ENCODE measurements at regions not wholly inside any gene's neighbourhood (a gene's known extent, or its start where the extent isn't known, plus 50 kb on each side); places are given as distances from the start of the nearest gene placed in this dataset.

DNA sequence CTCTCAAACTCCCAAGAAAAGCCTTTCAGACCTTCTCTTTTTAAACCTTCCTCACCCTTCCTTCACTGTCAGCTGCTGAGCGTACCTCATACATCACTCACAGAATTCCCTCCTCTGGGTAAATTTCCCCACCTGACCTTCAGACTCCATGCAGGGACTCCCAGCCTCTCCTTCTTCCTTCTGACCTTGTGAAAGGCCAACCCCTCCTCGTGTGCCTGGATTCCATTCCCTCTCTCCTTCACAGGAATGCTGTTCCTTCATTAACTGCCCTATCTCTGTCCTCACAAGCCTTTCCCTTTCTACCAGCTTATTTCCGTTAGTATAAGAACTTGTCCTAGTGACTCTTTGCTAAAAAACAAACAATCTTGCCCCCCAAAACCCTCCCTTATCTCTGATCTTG lies 69.7 kb upstream of the MME start:
- Histone ChIP-seq H3K36me3 (no peaks in the 10 kb centered on the region), H3K4me1 (no peaks in the 10 kb centered on the region), H3K27ac (no peak overlapping the region), H3K27me3 (no peaks in the 10 kb centered on the region), H3K4me3 (no peak overlapping the region), H3K9me3 (no peaks in the 10 kb centered on the region)
- TF ChIP-seq, protein P1, sequence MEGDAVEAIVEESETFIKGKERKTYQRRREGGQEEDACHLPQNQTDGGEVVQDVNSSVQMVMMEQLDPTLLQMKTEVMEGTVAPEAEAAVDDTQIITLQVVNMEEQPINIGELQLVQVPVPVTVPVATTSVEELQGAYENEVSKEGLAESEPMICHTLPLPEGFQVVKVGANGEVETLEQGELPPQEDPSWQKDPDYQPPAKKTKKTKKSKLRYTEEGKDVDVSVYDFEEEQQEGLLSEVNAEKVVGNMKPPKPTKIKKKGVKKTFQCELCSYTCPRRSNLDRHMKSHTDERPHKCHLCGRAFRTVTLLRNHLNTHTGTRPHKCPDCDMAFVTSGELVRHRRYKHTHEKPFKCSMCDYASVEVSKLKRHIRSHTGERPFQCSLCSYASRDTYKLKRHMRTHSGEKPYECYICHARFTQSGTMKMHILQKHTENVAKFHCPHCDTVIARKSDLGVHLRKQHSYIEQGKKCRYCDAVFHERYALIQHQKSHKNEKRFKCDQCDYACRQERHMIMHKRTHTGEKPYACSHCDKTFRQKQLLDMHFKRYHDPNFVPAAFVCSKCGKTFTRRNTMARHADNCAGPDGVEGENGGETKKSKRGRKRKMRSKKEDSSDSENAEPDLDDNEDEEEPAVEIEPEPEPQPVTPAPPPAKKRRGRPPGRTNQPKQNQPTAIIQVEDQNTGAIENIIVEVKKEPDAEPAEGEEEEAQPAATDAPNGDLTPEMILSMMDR (IDR thresholded peaks at IDR 0.05): no peak
- no peak for DNase-seq (ENCODE audit: low spot score in 2 of 2)
- intact Hi-C loops (cut with DNase I): no loop called here

DNA sequence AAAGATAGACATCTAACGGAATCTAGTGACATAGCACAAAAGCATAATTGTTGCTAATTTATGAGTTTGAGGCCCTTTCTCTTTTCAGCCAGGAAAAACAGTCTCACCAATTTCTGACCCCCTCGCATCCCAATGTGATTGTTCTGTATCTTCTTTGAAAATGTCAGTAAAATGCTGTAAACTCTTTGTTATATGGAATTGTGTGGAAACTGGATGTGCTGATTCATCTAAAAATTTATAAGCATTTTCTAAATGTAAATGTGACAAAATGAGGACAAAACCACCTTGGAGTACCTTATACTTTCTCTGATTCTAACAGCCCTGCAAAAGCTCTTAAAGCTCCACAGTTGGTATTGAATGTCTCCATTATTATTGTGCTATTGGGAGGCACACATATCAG lies 70.9 kb upstream of the MME start:
- DNase-seq (ENCODE audit: low spot score in 2 of 2): no peak
- Histone ChIP-seq H3K4me1 (no peaks in the 10 kb centered on the region), H3K4me3 (no peak overlapping the region), H3K36me3 (no peaks in the 10 kb centered on the region), H3K9me3 (no peaks in the 10 kb centered on the region), H3K27ac (no peak overlapping the region), H3K27me3 (no peaks in the 10 kb centered on the region)
- intact Hi-C loops (cut with DNase I): no loop called here
- TF ChIP-seq, protein P1 (IDR thresholded peaks at IDR 0.05): no peak

DNA sequence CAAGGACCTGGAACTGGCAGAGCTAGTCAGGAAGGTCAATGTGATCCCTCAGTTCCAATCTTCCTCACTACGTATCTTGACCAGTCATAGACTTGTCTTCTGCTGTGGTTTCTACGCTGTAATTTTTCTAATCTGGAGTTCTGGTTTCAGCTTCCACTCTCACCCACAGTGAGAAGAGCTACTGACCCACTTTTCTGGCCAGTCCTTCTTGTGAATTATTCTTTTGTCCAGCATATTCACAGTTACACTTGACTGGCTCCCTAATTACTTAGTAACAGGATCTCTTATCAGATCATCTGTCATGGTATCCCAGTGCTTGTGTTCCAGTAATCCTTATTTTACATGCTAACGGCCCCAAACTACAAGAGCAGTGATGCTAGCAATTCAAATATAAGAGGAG lies 72.4 kb upstream of the MME start:
- TF ChIP-seq, protein P1 (IDR thresholded peaks at IDR 0.05): no peak
- H3K36me3 ChIP-seq: no peaks in the 10 kb centered on the region
- H3K27ac ChIP-seq: no peak overlapping the region
- H3K9me3 ChIP-seq: no peaks in the 10 kb centered on the region
- no peaks in the 10 kb centered on the region for H3K27me3 ChIP-seq
- intact Hi-C loops (cut with DNase I): no loop called here
- no peaks in the 10 kb centered on the region for H3K4me1 ChIP-seq
- DNase-seq (ENCODE audit: low spot score in 2 of 2): no peak
- no peak overlapping the region for H3K4me3 ChIP-seq

DNA sequence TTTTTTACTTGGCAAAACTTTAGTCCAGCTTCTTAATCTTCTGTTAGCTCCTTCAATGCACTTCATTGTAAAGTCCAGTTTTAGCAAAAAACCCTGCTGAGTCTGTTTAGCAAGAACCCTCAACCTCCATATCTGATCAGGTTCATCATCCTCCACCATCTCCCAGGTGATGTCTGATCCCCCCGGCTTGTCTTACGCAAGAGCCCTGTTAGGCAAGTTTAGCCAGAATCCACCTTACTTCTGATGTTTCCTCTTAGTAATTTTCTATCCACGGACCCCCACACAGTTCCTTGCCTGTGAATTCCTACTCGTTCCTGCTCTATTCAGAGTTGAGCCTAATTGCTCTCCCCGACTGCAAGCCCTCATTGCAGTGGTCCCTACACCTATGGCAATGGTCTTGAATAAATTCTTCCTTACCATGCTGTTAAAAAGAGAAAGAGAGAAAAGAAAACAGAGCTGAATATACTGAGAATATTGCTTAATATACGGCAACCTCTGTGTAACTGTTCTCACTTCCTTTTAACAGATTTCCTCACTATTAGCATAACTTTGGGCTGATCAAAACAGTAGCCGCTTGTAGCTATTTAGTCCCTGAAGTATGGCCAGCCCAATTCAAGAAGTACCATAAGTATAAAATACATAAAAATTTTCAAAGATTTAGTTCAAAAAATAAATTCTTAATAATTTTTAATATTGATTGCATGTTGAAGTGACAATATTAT lies 78.7 kb upstream of the MME start:
- Histone ChIP-seq H3K4me3 (no peak overlapping the region), H3K27me3 (no peaks in the 10 kb centered on the region), H3K27ac (no peak overlapping the region), H3K36me3 (no peaks in the 10 kb centered on the region), H3K9me3 (no peaks in the 10 kb centered on the region), H3K4me1 (no peaks in the 10 kb centered on the region)
- TF ChIP-seq, protein P1 (IDR thresholded peaks at IDR 0.05): no peak
- intact Hi-C loops (cut with DNase I): no loop called here
- DNase-seq (ENCODE audit: low spot score in 2 of 2): no peak

DNA sequence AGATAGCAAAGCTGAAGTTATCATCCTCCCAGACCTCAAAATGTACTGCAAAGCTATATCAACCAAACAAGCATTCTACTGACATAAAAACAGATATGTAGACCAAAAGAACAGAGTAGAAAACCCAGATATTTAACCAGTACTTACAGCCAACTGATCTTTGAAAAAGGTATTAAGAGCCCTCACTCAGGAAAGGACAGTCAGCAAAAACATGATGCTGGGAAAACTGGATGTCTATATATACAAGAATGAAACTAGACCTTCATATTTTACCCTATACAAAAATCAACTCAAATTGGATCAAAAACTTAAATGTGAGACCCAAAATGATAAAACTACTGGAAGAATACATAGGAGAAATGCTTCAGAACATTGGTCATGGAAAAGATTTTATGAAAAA lies 87.5 kb upstream of the MME start:
- Histone ChIP-seq H3K27me3 (no peaks in the 10 kb centered on the region), H3K4me1 (no peaks in the 10 kb centered on the region), H3K4me3 (no peak overlapping the region), H3K36me3 (no peaks in the 10 kb centered on the region), H3K27ac (no peak overlapping the region), H3K9me3 (no peaks in the 10 kb centered on the region)
- TF ChIP-seq, protein P1 (IDR thresholded peaks at IDR 0.05): no peak
- no peak for DNase-seq (ENCODE audit: low spot score in 2 of 2)
- intact Hi-C loops (cut with DNase I): no loop called here

DNA sequence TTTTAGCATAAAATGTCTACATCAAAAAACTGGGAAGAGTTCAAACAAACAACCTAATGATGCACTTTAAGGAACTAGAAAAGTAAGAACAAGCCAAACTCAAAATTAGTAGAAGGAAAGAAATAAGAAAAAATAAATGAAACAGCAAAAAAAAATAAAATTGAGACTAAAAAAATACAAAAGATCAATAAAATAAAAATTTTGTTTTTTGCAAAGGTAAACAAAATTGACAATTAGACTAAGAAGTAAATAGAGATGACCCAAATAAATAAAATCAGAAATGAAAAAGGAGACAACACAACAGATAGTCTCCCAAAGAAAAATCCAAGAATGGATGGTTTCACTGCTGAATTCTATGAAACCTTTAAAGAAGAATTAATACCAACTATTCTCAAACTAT lies 89.6 kb upstream of the MME start:
- TF ChIP-seq, protein P1 (IDR thresholded peaks at IDR 0.05): no peak
- intact Hi-C loops (cut with DNase I): no loop called here
- no peak overlapping the region for H3K27ac ChIP-seq
- H3K4me1 ChIP-seq: no peaks in the 10 kb centered on the region
- DNase-seq (ENCODE audit: low spot score in 2 of 2): no peak
- peaks cover 0 to 3% of the 10 kb centered on the region in 2 donors for H3K9me3 ChIP-seq
- H3K4me3 ChIP-seq: no peak overlapping the region
- H3K27me3 ChIP-seq: no peaks in the 10 kb centered on the region
- H3K36me3 ChIP-seq: no peaks in the 10 kb centered on the region
